Brain microvascular endothelial cell (primary cell): ENCODE measurements at regions not wholly inside any gene's neighbourhood (a gene's known extent, or its start where the extent isn't known, plus 50 kb on each side); places are given as distances from the start of the nearest gene placed in this dataset.

ENCODE experiments used
- DNase-seq: peaks from one replicate; pipeline ENCODE4 v3.0.0-alpha.2; 2020
- H3K27ac ChIP-seq: fragments of 250-450 bp; sonication (Bioruptor Pico); 2 replicates; pipeline ENCODE4 v1.5.1; 2020; ENCODE audit warnings: mild to moderate bottlenecking, moderate library complexity
- H3K27me3 ChIP-seq: fragments of 250-450 bp; sonication (Bioruptor Pico); replicated peaks from 2 replicates; pipeline ENCODE4 v1.5.1; 2020; ENCODE audit warnings: mild to moderate bottlenecking
- H3K36me3 ChIP-seq: fragments of 250-450 bp; sonication (Bioruptor Pico); replicated peaks from 2 replicates; pipeline ENCODE4 v1.5.1; 2020; ENCODE audit warnings: mild to moderate bottlenecking
- H3K4me3 ChIP-seq: 2 replicates; pipeline ENCODE4 v1.5.1; 2011; ENCODE audit warnings: low read depth, mild to moderate bottlenecking, control low read depth, low read length, moderate library complexity
- in situ Hi-C: cut with HindIII; loops from 2 replicates; pipeline ENCODE4 v1.10.0; 2017; ENCODE audit warnings: low sequenced_read_pairs, low pct_ligation_motif_present
- TF ChIP-seq, protein P1 (sequence below): IDR thresholded peaks from 2 replicates; pipeline ENCODE4 v1.5.1; 2011; ENCODE audit warnings: low read depth, mild to moderate bottlenecking, moderate library complexity, low read length, control low read depth, inconsistent platforms; ENCODE audit errors: missing control alignments

DNA sequence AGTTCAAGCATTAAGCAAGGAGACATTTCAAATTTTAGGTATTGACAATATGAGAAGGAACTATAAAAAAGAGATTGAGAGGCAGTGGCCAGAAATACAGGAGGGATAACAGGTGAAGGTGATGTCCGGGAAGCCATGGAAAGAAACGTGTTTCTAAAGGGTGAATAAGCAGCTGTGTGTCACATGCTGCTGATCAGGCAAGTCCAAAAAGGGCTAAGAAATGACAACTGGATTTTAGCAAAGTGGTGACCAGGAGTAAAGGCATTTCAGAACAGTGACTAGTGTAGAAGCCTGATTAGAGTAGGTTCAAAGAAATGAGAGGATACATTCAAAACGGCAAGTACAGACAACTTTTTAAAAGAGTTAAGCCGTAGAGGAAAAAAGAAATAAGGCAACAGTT lies 204.3 kb upstream of the DIO2 start:
- H3K4me3 ChIP-seq, result no peak overlapping the region
- no peak overlapping the region for H3K27ac ChIP-seq
- H3K36me3 ChIP-seq, result no peaks in the 10 kb centered on the region
- no peaks in the 10 kb centered on the region for H3K27me3 ChIP-seq
- in situ Hi-C loops, result no loop called here
- TF ChIP-seq, protein P1, sequence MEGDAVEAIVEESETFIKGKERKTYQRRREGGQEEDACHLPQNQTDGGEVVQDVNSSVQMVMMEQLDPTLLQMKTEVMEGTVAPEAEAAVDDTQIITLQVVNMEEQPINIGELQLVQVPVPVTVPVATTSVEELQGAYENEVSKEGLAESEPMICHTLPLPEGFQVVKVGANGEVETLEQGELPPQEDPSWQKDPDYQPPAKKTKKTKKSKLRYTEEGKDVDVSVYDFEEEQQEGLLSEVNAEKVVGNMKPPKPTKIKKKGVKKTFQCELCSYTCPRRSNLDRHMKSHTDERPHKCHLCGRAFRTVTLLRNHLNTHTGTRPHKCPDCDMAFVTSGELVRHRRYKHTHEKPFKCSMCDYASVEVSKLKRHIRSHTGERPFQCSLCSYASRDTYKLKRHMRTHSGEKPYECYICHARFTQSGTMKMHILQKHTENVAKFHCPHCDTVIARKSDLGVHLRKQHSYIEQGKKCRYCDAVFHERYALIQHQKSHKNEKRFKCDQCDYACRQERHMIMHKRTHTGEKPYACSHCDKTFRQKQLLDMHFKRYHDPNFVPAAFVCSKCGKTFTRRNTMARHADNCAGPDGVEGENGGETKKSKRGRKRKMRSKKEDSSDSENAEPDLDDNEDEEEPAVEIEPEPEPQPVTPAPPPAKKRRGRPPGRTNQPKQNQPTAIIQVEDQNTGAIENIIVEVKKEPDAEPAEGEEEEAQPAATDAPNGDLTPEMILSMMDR, result no peak
- no peak for DNase-seq

DNA sequence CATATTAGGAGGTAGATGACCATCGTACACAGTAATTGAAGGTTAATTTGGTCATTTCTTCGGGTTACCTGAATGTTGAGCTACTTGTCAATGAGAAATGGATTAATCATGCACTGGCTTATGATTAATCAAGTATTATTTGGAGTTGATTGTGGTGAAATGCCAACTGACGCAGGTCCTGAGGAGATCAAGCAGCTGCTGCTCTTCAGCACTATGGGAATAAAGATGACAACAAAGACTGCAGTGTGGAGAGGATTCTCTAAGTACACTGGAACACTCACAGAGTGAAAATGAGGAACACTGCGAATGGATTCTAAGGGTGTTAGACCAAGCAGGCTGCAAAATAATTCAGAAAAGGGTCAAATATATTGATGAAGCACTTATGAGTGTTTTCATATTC lies 202.8 kb upstream of the DIO2 start:
- TF ChIP-seq, protein P1, result no peak
- H3K36me3 ChIP-seq, result no peaks in the 10 kb centered on the region
- DNase-seq, result no peak
- no peak overlapping the region for H3K27ac ChIP-seq
- in situ Hi-C loops, result no loop called here
- H3K4me3 ChIP-seq, result no peak overlapping the region
- no peaks in the 10 kb centered on the region for H3K27me3 ChIP-seq

DNA sequence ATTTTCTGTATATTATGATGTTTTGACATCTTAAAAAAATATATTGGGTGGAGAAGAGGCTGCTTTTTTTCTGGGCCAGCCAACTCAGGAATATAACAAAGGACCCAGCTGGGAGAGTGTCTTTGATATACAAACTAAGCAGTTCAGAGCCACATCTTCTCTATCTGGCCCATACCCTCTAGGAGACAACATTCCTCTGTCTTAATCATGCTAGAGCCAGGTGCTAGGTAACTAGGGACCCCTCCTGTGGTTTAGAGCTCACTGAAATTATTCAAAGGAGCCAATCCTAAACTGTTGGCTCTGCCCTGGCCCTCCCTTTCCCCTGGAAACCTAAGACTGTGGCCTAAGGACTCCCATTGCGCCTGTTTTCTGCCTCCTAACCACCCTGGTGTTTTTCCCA lies 193.1 kb upstream of the DIO2 start:
- DNase-seq, result no peak
- TF ChIP-seq, protein P1, result no peak
- Histone ChIP-seq H3K27ac (no peak overlapping the region), H3K27me3 (no peaks in the 10 kb centered on the region), H3K36me3 (no peaks in the 10 kb centered on the region), H3K4me3 (no peak overlapping the region)
- in situ Hi-C loops, result no loop called here

DNA sequence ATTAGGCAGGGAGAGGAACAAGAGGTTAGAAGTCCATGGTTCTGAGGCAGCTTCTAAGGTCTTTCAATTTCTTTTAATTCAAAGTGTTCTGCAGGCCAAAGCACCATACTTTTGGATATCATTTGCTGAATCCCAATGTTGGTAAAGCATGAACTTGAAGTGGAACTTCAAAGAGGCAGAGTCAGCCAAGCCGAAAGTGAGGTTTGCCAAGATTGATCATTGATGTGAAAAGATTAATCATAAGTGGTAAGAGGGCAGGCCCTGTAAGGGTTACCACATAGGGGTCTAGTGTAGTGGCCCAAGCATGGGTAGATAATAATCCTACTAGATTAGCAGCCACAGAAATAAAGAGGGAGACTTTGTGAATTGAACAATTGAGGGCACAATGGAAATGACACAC lies 191.7 kb upstream of the DIO2 start:
- H3K36me3 ChIP-seq, result no peaks in the 10 kb centered on the region
- no peak for DNase-seq
- no peak overlapping the region for H3K4me3 ChIP-seq
- no peaks in the 10 kb centered on the region for H3K27me3 ChIP-seq
- in situ Hi-C loops, result no loop called here
- no peak overlapping the region for H3K27ac ChIP-seq
- TF ChIP-seq, protein P1, result no peak

DNA sequence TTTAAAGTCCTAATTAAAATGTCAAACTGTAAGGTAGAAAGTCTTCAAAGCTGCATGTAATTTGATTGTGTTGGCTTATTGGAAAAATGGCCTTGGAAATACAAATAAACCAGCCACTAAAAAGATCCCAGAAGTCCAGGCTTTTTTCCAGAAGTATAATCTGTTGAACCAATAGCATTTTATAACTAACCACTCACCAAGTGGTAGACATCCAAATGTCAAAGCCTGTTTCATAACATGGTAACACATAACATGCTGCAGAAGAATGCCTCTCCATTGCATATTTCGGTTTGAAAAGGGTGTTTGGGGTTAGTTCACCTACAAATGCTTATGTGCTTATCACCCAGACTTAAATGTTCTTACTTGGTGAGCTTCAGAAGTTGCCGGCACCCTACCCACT lies 183.7 kb upstream of the DIO2 start:
- in situ Hi-C loops, result no loop called here
- Histone ChIP-seq H3K27me3 (no peaks in the 10 kb centered on the region), H3K4me3 (no peak overlapping the region), H3K36me3 (no peaks in the 10 kb centered on the region), H3K27ac (no peak overlapping the region)
- TF ChIP-seq, protein P1, result no peak
- no peak for DNase-seq

DNA sequence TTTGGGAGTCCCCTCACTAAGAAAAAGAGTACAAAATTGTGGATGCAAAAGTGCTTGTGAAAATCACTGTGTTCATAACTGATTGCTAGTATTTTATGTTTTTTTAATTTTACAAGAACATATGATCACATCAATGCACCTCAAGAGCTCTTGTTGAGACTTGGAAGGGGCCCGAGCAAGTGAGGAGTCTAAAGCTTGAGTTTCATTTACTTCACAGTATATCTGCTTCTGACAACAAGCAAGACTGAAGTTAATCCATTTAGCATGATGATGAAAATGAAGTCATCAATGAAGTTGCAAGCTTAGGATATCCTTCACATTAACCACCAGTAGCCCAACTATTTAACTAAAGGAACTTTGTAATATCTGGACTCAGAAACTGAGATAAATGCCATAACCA lies 182.5 kb upstream of the DIO2 start:
- in situ Hi-C loops, result no loop called here
- H3K36me3 ChIP-seq, result no peaks in the 10 kb centered on the region
- H3K27ac ChIP-seq, result no peak overlapping the region
- TF ChIP-seq, protein P1, result no peak
- H3K27me3 ChIP-seq, result no peaks in the 10 kb centered on the region
- no peak overlapping the region for H3K4me3 ChIP-seq
- no peak for DNase-seq
